ENCODE measurements at regions not wholly inside any gene's neighbourhood (a gene's known extent, or its start where the extent isn't known, plus 50 kb on each side); places are given as distances from the start of the nearest gene placed in this dataset.

DNA sequence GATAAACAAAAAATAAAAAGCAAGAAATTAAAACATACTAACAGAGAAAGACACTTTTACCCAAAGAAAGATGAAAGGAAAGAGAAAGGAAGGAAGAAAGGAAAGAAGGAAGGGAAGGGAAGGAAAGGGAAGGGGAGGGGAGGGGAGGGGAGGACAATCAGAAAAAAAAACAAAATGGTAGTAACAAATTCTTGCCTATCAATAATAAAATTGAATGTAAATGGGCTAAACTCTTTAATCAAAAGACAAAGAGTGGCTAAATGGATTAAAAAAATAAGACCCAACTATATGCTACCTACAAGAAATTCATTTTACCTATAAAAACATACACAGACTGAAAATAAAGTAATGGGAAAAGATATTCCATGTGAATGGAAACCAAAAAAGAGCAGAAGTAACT is 372.9 kb upstream of the NFIA start:
- TF ChIP-seq, protein P1, sequence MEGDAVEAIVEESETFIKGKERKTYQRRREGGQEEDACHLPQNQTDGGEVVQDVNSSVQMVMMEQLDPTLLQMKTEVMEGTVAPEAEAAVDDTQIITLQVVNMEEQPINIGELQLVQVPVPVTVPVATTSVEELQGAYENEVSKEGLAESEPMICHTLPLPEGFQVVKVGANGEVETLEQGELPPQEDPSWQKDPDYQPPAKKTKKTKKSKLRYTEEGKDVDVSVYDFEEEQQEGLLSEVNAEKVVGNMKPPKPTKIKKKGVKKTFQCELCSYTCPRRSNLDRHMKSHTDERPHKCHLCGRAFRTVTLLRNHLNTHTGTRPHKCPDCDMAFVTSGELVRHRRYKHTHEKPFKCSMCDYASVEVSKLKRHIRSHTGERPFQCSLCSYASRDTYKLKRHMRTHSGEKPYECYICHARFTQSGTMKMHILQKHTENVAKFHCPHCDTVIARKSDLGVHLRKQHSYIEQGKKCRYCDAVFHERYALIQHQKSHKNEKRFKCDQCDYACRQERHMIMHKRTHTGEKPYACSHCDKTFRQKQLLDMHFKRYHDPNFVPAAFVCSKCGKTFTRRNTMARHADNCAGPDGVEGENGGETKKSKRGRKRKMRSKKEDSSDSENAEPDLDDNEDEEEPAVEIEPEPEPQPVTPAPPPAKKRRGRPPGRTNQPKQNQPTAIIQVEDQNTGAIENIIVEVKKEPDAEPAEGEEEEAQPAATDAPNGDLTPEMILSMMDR (IDR thresholded peaks at IDR 0.05): no peak
- TF ChIP-seq POLR2A (IDR thresholded peaks at IDR 0.05) (no peak), POLR2AphosphoS5 (IDR thresholded peaks at IDR 0.05) (no peak)

All from suprapubic skin (tissue), 4 donors.